HG02623 (cell line): ENCODE measurements at regions not wholly inside any gene's neighbourhood (a gene's known extent, or its start where the extent isn't known, plus 50 kb on each side); places are given as distances from the start of the nearest gene placed in this dataset.

ENCODE experiments used
- ATAC-seq: cut with Tn5 transposase; IDR thresholded peaks from one replicate; pipeline ENCODE4 v1.9.1; 2021; ENCODE audit warnings: moderate library complexity; ENCODE audit not compliant: unreplicated experiment

GRCh38 chr3:24595796-24596195 lies 101.1 kb upstream of the THRB start:
- ATAC-seq = no peak

GRCh38 chr3:24596626-24597025 lies 102.0 kb upstream of the THRB start:
- ATAC-seq = no peak

DNA sequence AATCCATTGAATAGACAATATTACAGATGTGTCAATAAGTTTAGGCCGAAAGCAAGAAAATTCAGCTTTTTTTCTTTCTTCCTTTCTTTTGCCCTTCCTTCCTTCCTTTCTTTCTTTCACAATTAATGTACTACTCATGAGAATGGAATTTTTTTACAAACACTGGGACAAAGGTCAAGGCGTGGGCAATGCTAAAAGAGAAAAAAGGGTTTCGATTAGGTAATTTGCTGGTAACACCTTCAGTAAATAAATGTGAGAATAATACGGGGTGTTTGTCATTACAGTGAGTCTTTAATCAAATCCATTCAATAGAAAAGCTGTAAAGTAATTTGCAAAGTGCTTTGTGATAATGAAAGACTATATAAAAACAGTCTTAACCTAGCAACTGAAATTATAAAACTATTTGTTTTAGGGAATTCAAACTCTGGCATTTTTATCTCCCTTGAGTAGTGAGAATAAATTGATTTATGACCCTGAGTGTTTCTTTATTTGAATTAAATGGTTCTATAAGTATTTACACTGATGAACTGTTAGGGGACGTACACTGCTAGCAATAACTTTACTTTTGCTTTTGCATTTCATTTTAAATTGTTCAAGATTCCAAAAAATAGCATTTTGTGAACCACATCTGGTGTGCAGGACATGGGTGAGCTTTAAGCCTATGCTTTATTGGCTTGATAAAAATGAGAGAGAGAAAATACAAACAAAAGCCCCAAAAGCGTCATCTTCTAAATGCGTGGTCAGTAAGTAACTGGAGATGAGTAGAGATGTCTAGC lies 104.2 kb upstream of the THRB start:
- ATAC-seq = no peak

- no peak for ATAC-seq
Measured at GRCh38 chr3:24601066-24601939, 106.7 kb upstream of the THRB start.

- ATAC-seq = no peak
Measured at GRCh38 chr3:24604215-24604614, 109.6 kb upstream of the THRB start.

GRCh38 chr3:24605511-24606028 lies 110.9 kb upstream of the THRB start:
- ATAC-seq = no peak

DNA sequence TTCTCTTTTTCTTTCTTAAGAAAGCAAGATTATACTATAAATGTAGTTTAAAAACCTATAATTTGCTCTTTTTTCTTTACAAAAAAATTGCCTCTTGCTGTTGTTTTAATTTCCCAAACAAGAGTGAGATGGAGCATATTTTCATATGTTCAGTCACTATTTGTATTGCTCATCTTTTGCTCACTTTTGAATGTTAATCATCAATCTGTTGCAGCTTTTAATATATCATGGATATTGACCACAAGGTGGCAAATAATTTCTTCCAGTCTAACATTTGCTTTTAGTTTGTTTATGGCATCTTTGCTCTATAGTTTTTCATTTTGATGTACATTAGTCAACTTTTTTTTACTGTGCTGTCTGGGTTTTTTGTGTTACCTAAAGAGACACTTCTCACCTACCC lies 112.6 kb upstream of the THRB start:
- no peak for ATAC-seq

GRCh38 chr3:24608701-24609390 lies 114.2 kb upstream of the THRB start:
- ATAC-seq = no peak

- no peak for ATAC-seq
Measured at GRCh38 chr3:24614359-24614758, 119.7 kb upstream of the THRB start.

DNA sequence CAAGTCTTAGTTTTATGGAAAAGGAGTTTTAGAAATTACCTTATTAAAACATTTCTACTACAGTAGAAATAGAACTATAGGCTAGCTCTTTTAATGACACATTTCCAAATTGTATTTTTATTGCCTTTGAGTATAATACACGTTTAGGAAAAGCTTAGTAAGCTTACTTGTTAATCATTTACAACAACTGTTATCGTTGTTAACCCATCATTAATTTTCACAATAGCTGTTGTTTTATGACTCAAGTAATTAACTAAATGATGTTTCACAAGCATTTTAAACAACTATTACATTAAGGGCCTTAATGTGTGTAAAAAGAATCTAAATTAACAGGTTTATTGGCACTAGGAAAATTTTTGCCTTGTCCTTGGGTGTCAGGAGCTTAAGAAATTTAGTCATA lies 120.5 kb upstream of the THRB start:
- no peak for ATAC-seq

DNA sequence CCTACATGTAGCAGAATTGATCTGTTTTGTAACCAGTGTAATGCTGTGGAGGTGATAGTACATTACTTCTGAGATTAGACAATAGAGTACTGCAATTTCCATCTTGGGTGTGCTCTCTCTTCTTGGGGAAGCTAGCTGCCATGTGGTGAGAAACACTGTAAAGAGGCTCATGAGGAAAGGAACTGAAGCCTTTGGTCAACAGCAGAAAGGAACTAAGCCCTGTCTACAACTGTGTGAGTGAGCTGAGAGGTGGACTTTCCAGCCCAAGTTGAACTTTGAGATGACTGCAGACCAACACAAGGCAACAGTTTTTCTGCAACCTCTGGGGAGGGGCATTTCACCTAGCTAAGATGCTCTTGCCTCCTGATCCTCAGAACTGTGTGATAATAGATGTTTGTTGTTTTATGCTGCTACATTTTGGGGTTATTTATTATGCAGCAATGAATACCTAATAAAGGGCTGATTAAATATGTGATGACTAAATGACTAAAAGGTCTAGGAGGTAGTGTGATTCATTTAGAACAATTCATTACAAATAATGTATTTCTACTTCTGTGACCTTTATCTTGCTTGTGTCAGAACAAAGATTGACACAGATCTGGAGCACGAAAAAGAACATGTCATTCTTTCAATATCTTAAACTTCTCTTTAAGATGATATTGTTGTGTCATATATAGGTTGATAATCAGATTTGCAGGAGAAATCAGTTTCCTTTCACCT lies 121.6 kb upstream of the THRB start:
- no peak for ATAC-seq

- no peak for ATAC-seq
Measured at GRCh38 chr3:24622138-24622537, 127.5 kb upstream of the THRB start.

DNA sequence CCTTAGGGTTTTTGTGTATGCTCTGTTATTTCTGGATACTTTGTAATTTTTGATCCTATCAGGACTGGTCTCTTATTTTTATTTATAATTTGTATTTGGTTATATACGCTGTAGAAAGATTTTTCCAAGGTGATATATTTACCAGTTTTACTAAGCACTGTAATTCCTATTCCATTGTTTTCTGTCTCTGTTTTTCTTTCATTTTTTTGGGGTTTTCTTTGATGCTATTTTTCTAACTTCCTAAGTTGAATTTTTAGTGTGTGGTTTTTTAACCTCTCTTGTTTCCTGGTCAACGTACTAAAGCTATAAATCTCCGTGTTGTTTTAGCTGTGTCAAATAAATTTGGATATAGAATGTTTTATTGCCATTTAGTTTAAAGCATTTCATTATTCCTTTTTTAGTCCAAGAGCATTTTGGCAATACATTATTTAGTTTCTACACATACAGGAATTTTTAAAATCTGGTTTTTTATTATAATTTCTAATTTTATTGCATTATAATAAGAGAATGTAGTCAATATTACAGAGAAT lies 128.1 kb upstream of the THRB start:
- ATAC-seq = no peak

DNA sequence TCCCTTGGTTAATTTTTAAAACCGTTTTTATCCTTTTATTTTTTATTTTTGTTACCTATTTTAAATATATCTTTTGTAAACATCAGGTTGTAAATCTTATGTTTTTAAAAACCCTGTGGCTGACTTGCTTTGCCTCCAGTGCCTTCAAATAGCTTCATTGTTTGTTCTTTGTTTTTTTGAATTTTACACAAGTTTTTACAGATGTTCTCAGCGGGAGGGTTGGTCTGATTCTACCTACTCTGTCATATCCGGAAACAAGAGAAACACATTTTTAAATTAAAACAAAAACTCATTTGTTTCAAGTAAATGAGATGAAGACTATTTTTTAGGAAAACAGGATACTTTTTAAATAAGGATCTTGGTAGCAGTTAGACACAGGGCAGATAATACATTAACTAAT lies 129.0 kb upstream of the THRB start:
- no peak for ATAC-seq

DNA sequence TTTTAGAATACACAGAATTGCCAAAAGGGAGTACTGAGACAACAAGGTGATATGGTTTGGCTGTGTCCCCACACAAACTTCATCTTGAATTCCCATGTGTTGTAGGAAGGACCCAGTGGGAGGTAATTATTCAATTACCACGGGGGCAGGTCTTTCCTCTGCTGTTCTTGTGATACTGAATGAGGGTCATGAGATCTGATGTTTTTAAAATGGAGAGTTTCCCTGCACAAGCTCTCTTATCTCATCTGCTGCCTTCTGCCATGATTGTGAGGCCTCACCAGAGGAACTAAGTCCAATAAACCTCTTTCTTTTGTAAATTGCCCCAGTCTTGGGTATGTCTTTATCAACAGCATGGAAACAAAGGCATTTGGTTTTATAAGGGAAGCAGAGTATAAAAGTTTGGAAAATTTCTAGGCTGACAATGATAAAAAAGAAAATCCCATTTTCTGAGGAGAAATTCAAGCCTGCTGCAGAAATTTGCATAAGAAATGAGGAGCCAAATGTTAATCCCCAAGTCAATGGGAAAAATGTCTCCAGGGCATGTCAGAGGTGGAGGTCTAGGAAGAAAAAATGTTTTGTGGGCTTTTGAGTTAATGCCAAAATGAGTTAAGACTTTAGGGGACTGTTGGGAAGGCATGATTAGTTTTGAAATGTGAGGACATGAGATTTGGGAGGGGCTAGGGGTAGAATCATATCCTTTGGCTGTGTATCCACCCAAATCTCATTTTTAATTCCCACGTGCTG lies 130.5 kb upstream of the THRB start:
- ATAC-seq = no peak

DNA sequence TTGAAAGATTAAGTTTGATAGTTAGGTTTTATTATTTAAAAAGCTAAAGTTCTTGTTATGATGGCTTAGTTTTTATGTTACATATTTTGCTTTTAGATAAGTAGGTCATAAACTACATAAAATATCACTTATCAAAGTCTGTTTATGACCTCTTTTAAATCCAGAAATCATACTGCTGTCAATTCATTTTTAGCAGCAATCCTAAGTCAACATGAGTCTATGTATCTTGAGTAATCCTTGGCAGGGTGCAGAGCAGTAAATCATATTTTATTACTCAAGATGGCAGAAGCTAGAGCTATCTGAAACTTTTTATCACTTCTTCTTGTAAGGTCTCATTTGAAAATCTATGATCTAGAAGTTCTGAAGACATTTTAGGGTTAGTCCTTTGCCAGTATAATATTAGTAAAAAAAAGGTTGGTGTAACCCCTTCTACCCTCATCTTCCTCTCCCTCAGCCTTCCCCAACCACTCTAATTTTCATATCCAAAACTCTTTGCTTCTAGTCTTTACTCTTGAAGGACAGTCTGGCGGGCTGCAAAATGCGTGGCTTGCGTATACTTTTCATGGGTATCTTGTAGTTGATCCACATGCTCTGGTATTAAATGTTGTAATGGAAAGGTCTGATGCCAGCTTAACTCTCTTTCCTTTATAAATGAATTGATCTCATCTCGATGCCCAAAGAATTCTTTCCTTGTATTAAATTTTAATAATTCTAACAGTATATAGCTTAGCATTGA lies 134.0 kb upstream of the THRB start:
- ATAC-seq = no peak

- no peak for ATAC-seq
Measured at GRCh38 chr3:24631481-24631880, 136.8 kb upstream of the THRB start.

DNA sequence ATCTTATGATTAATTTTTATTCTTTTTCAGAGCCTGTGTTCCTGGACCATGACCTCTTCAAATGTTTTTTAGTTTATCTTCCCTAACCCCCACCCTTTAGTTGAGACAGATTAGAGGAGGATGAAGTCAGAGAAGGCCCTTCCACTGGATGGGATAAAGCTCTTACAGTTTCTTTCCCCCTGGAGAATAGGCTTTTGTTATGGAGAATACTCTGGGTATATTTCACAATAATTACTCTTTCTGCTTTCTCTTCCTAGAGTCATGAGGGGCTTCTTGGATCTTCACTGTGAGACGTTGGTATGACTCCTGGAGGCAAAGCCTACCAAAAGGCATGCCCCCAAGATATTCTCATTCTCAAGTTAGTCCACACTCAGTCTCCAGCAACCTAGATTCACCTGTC lies 144.4 kb upstream of the THRB start:
- no peak for ATAC-seq
